ENCODE measurements at regions not wholly inside any gene's neighbourhood (a gene's known extent, or its start where the extent isn't known, plus 50 kb on each side); places are given as distances from the start of the nearest gene placed in this dataset.

GRCh38 chr7:26916336-26916735, 51.9 kb upstream of the SKAP2 start:
- H3K4me1 ChIP-seq (ENCODE audit: control insufficient read depth, insufficient read depth, low read length): no peaks in the 10 kb centered on the region
- H3K9me3 ChIP-seq (ENCODE audit: control insufficient read depth, low read length): no peaks in the 10 kb centered on the region
- H3K27me3 ChIP-seq (ENCODE audit: control insufficient read depth, insufficient read depth, low read length, poor library complexity, severe bottlenecking): no peaks in the 10 kb centered on the region
- no peak overlapping the region for H3K4me3 ChIP-seq (ENCODE audit: insufficient read depth, low read depth, low read length)
- no peaks in the 10 kb centered on the region for H3K36me3 ChIP-seq (ENCODE audit: control insufficient read depth, insufficient read depth, low read length)
- no peak overlapping the region for H3K27ac ChIP-seq (ENCODE audit: insufficient read depth, low read depth, low read length, poor library complexity, severe bottlenecking)
